NCI-H345 (cell line): ENCODE measurements at regions not wholly inside any gene's neighbourhood (a gene's known extent, or its start where the extent isn't known, plus 50 kb on each side); places are given as distances from the start of the nearest gene placed in this dataset.
"Not testable (repeated sequence)": the region's sequence is repeated elsewhere in the genome, so short reads cannot be mapped to it uniquely, and the experiment has no call there.

Source experiments
- DNase-seq: peaks from one replicate; lab custom pipeline; 2025; lab: John Stamatoyannopoulos, UW

- not testable (repeated sequence) for DNase-seq
Observed at GRCh38 chr7:91405873-91406272, 141.6 kb downstream of the FZD1 start.

GRCh38 chr7:91407942-91408341 is 143.7 kb downstream of the FZD1 start:
- no peak for DNase-seq

- no peak for DNase-seq
Observed at GRCh38 chr7:91408388-91409154, 144.3 kb downstream of the FZD1 start.

- no peak for DNase-seq
Observed at GRCh38 chr7:91411060-91411459, 146.8 kb downstream of the FZD1 start.

- no peak for DNase-seq
Observed at GRCh38 chr7:91412298-91412697, 148.1 kb downstream of the FZD1 start.

GRCh38 chr7:91414734-91415133 is 150.5 kb downstream of the FZD1 start:
- no peak for DNase-seq

GRCh38 chr7:91416155-91416865 is 152.1 kb downstream of the FZD1 start:
- DNase-seq = no peak

GRCh38 chr7:91420606-91421005 is 156.4 kb downstream of the FZD1 start:
- no peak for DNase-seq

GRCh38 chr7:91421018-91421417 is 156.8 kb downstream of the FZD1 start:
- DNase-seq = no peak

- no peak for DNase-seq
Observed at GRCh38 chr7:91424371-91424770, 160.1 kb downstream of the FZD1 start.

- no peak for DNase-seq
Observed at GRCh38 chr7:91425149-91425548, 160.9 kb downstream of the FZD1 start.

GRCh38 chr7:91427051-91427450 is 162.8 kb downstream of the FZD1 start:
- no peak for DNase-seq

GRCh38 chr7:91431601-91432000 is 167.4 kb downstream of the FZD1 start:
- no peak for DNase-seq

- no peak for DNase-seq
Observed at GRCh38 chr7:91434836-91435235, 170.6 kb downstream of the FZD1 start.

GRCh38 chr7:91435381-91436059 is 171.3 kb downstream of the FZD1 start:
- no peak for DNase-seq

GRCh38 chr7:91436655-91437054 is 172.4 kb downstream of the FZD1 start:
- peak; percentile 72 for DNase-seq

GRCh38 chr7:91440198-91440597 is 176.0 kb downstream of the FZD1 start:
- not testable (repeated sequence) for DNase-seq

- DNase-seq = no peak
Observed at GRCh38 chr7:91443862-91444261, 179.6 kb downstream of the FZD1 start.

- DNase-seq = no peak
Observed at GRCh38 chr7:91446819-91447218, 182.6 kb downstream of the FZD1 start.

- no peak for DNase-seq
Observed at GRCh38 chr7:91455411-91455810, 191.2 kb downstream of the FZD1 start.

- no peak for DNase-seq
Observed at GRCh38 chr7:91457208-91457607, 193.0 kb downstream of the FZD1 start.

GRCh38 chr7:91459539-91459938 is 195.3 kb downstream of the FZD1 start:
- no peak for DNase-seq

- DNase-seq = no peak
Observed at GRCh38 chr7:91462316-91462715, 198.1 kb downstream of the FZD1 start.
